Naive thymus-derived CD4-positive, alpha-beta T cell (primary cell): ENCODE measurements at regions not wholly inside any gene's neighbourhood (a gene's known extent, or its start where the extent isn't known, plus 50 kb on each side); places are given as distances from the start of the nearest gene placed in this dataset.
"Not testable (repeated sequence)": the region's sequence is repeated elsewhere in the genome, so short reads cannot be mapped to it uniquely, and the experiment has no call there.

Experiments
- ATAC-seq: fragments of 150-1000 bp; cut with Tn5 transposase; 2 replicates; pipeline ENCODE4 v1.10.0; 2021; ENCODE audit warnings: mild to moderate bottlenecking, moderate library complexity
- CTCF ChIA-PET: fragments of 350-600 bp; sonication (Branson Sonifier 250); formaldehyde crosslinking; loops from one replicate; lab custom pipeline; 2021; ENCODE audit warnings: antibody characterized with exemption; lab: Charles Lee
- POLR2A ChIA-PET: fragments of 350-600 bp; sonication (Branson Sonifier 250); formaldehyde crosslinking; loops from one replicate; lab custom pipeline; 2021; ENCODE audit warnings: antibody characterized with exemption, inconsistent platforms; lab: Charles Lee
- DNase-seq, 9 donors: peaks; one replicate each; pipeline versions ENCODE4 v3.0.0 to v3.0.0-alpha.2; 2020 to 2022; ENCODE audit warnings: mixed read lengths in 1 of 9
- H3K27ac ChIP-seq: one replicate; pipeline ENCODE4 v1.7.0; 2013; ENCODE audit warnings: mild to moderate bottlenecking, low read depth, low read length, moderate library complexity
- H3K27me3 ChIP-seq, 2 donors: one replicate each; pipeline ENCODE4 v1.7.0; 2013; ENCODE audit warnings: low read length in 2 of 2, mild to moderate bottlenecking in 2 of 2, moderate library complexity in 2 of 2; ENCODE audit not compliant: control insufficient read depth in 2 of 2, insufficient read depth in 2 of 2
- H3K36me3 ChIP-seq, 3 experiments: 1 replicate in 2 of 3; 2 replicates in 1 of 3; pipeline ENCODE4 v1.7.0; 2013; ENCODE audit warnings: low read length in 3 of 3, mild to moderate bottlenecking in 3 of 3, moderate library complexity in 1 of 3; ENCODE audit not compliant: insufficient read depth in 3 of 3, control insufficient read depth in 2 of 3
- H3K4me1 ChIP-seq, 2 donors: one replicate each; pipeline ENCODE4 v1.7.0; 2013; ENCODE audit warnings: low read length in 2 of 2, mild to moderate bottlenecking in 2 of 2, moderate library complexity in 1 of 2; ENCODE audit not compliant: control insufficient read depth in 2 of 2, insufficient read depth in 2 of 2
- H3K4me3 ChIP-seq: 2 replicates; pipeline ENCODE4 v1.7.0; 2013; ENCODE audit warnings: mild to moderate bottlenecking, low read length
- H3K9me3 ChIP-seq, 3 experiments: 1 replicate in 2 of 3; 2 replicates in 1 of 3; pipeline ENCODE4 v1.7.0; 2013; ENCODE audit warnings: low read length in 3 of 3; ENCODE audit not compliant: control insufficient read depth in 2 of 3
- H3K27ac Mint-ChIP-seq, 9 donors: one replicate each; pipeline ENCODE4 v1.8.0; 2020 to 2022; ENCODE audit warnings: mixed read lengths in 9 of 9, mild to moderate bottlenecking in 8 of 9, moderate library complexity in 5 of 9, inconsistent platforms in 2 of 9
- H3K27me3 Mint-ChIP-seq, 5 donors: one replicate each; pipeline ENCODE4 v1.8.0; 2021 to 2022; ENCODE audit warnings: mixed read lengths in 5 of 5, mild to moderate bottlenecking in 1 of 5
- H3K36me3 Mint-ChIP-seq, 5 donors: one replicate each; pipeline ENCODE4 v1.8.0; 2020 to 2022; ENCODE audit warnings: mixed read lengths in 5 of 5, mild to moderate bottlenecking in 3 of 5, inconsistent platforms in 1 of 5
- H3K4me1 Mint-ChIP-seq, 7 donors: one replicate each; pipeline ENCODE4 v1.8.0; 2020 to 2022; ENCODE audit warnings: mixed read lengths in 7 of 7, mild to moderate bottlenecking in 3 of 7, inconsistent platforms in 1 of 7
- H3K4me3 Mint-ChIP-seq, 10 donors: one replicate each; pipeline ENCODE4 v1.8.0; 2020 to 2022; ENCODE audit warnings: mild to moderate bottlenecking in 10 of 10, mixed read lengths in 10 of 10, moderate library complexity in 6 of 10, inconsistent platforms in 2 of 10
- H3K9me3 Mint-ChIP-seq, 11 donors: one replicate each; pipeline ENCODE4 v1.8.0; 2020 to 2022; ENCODE audit warnings: mixed read lengths in 11 of 11, mild to moderate bottlenecking in 4 of 11, inconsistent platforms in 1 of 11, moderate library complexity in 1 of 11
- intact Hi-C, 2 donors: fragments of 100-400 bp; cut with micrococcal nuclease; formaldehyde crosslinking; loops; one replicate each; pipeline ENCODE4 v1.15.1; 2023

- H3K9me3 Mint-ChIP-seq, result peaks cover 0 to 3% (median 0%) of the 10 kb centered on the region in 11 donors
- Histone ChIP-seq H3K4me1 (peaks cover 0 to 7% of the 10 kb centered on the region in 2 donors), H3K36me3 (no peaks in the 10 kb centered on the region), H3K27me3 (peaks cover 0 to 3% of the 10 kb centered on the region in 2 donors), H3K9me3 (no peaks in the 10 kb centered on the region), H3K27ac (no peak overlapping the region), H3K4me3 (no peak overlapping the region)
- POLR2A ChIA-PET, result no interaction called here
- no peak overlapping the region for H3K27ac Mint-ChIP-seq
- CTCF ChIA-PET, result no interaction called here
- peaks cover 0 to 25% (median 3%) of the 10 kb centered on the region in 5 donors for H3K27me3 Mint-ChIP-seq
- ATAC-seq (no peak), DNase-seq (no peak)
- H3K4me3 Mint-ChIP-seq, result no peak overlapping the region
- intact Hi-C loops, result no loop called here
- H3K4me1 Mint-ChIP-seq, result peaks cover 5 to 13% (median 9%) of the 10 kb centered on the region in 7 donors
- peaks cover 0 to 8% (median 0%) of the 10 kb centered on the region in 5 donors for H3K36me3 Mint-ChIP-seq
Measured at GRCh38 chr4:140229881-140230280, 75.9 kb upstream of the MAML3 start.

- Histone ChIP-seq H3K4me1 (no peaks in the 10 kb centered on the region), H3K4me3 (no peak overlapping the region), H3K36me3 (no peaks in the 10 kb centered on the region), H3K27ac (no peak overlapping the region), H3K9me3 (no peaks in the 10 kb centered on the region), H3K27me3 (no peaks in the 10 kb centered on the region)
- Mint-ChIP-seq H3K9me3 (peaks cover 0 to 3% (median 0%) of the 10 kb centered on the region in 11 donors), H3K27me3 (peaks cover 0 to 25% (median 3%) of the 10 kb centered on the region in 5 donors), H3K4me1 (peaks cover 0 to 5% (median 0%) of the 10 kb centered on the region in 7 donors), H3K36me3 (peaks cover 0 to 4% (median 0%) of the 10 kb centered on the region in 5 donors), H3K27ac (no peak overlapping the region), H3K4me3 (no peak overlapping the region)
- intact Hi-C loops, result no loop called here
- DNase-seq, result no peak
- ChIA-PET POLR2A (no interaction called here), CTCF (no interaction called here)
- no peak for ATAC-seq
Measured at GRCh38 chr4:140227286-140227685, 73.3 kb upstream of the MAML3 start.

- Histone ChIP-seq H3K4me1 (no peaks in the 10 kb centered on the region), H3K4me3 (no peak overlapping the region), H3K27me3 (no peaks in the 10 kb centered on the region), H3K9me3 (no peaks in the 10 kb centered on the region), H3K36me3 (no peaks in the 10 kb centered on the region), H3K27ac (no peak overlapping the region)
- ATAC-seq (no peak), DNase-seq (no peak)
- intact Hi-C loops, result no loop called here
- peaks cover 0 to 5% (median 0%) of the 10 kb centered on the region in 7 donors for H3K4me1 Mint-ChIP-seq
- ChIA-PET POLR2A (no interaction called here), CTCF (interaction anchor here (1.4 kb wide), 1 partner anchor 210 kb away, joined by 3 read pairs; no protein-coding TSS in a partner anchor)
- H3K27me3 Mint-ChIP-seq, result peaks cover 0 to 23% (median 0%) of the 10 kb centered on the region in 5 donors
- no peak overlapping the region for H3K27ac Mint-ChIP-seq
- no peaks in the 10 kb centered on the region for H3K36me3 Mint-ChIP-seq
- H3K4me3 Mint-ChIP-seq, result no peak overlapping the region
- H3K9me3 Mint-ChIP-seq, result no peaks in the 10 kb centered on the region
Measured at GRCh38 chr4:140223056-140223810, 69.2 kb upstream of the MAML3 start.

DNA sequence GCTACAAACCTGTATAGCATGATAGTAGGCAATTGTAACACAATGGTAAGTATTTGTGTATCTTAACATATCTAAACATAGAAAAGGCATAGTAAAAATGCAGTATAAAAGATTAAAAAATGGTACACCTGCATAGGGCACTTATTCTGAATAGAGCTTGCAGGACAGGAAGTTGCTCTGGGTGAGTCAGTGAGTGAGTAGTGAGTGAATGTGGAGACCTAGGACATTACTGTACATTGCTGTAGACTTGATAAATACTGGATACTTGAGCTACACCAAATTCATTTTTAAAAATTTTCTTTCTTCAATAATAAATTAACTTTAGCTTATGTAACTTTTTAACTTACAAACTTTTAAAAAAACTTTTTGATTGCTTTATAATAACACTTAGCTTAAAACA is 68.2 kb upstream of the MAML3 start:
- ChIA-PET POLR2A (no interaction called here), CTCF (interaction anchor here (1.3 kb wide), 1 partner anchor 32 kb away, joined by 4 read pairs; no protein-coding TSS in a partner anchor)

DNA sequence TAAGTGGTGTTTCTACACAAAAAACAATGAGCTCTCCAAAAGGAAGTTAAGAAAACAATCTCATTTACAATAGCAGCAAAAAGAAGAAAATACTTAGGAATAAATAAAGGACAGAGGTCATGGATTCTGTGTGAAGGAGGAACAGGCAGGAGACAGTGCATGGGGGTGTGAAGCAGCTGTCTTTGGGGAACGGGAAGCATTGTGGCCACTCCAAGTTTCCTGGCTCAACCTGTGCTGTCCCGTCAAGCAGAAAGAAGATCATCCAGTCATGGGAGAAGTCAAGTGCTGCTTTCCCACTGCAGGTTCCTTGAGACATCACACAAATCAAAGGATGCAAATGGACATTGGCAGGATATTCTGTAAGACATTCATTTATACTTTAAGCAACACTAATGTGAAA is 66.1 kb upstream of the MAML3 start:
- H3K4me3 ChIP-seq, result no peak overlapping the region
- H3K36me3 Mint-ChIP-seq, result no peaks in the 10 kb centered on the region
- POLR2A ChIA-PET, result no interaction called here

More for the DNA sequence above, 68.2 kb upstream of the MAML3 start:
- H3K9me3 Mint-ChIP-seq, result no peaks in the 10 kb centered on the region
- no peaks in the 10 kb centered on the region for H3K4me1 ChIP-seq
- no peak overlapping the region for H3K27ac ChIP-seq
- no peaks in the 10 kb centered on the region for H3K36me3 Mint-ChIP-seq
- no peak overlapping the region for H3K27ac Mint-ChIP-seq
- H3K4me1 Mint-ChIP-seq, result peaks cover 0 to 5% (median 0%) of the 10 kb centered on the region in 7 donors
- no peak overlapping the region for H3K4me3 ChIP-seq
- no peaks in the 10 kb centered on the region for H3K9me3 ChIP-seq
- no peaks in the 10 kb centered on the region for H3K36me3 ChIP-seq
- intact Hi-C loops, result no loop called here
- H3K4me3 Mint-ChIP-seq, result no peak overlapping the region
- ATAC-seq (no peak), DNase-seq (no peak)
- H3K27me3 ChIP-seq, result no peaks in the 10 kb centered on the region
- H3K27me3 Mint-ChIP-seq, result peaks cover 0 to 17% (median 0%) of the 10 kb centered on the region in 5 donors

DNA sequence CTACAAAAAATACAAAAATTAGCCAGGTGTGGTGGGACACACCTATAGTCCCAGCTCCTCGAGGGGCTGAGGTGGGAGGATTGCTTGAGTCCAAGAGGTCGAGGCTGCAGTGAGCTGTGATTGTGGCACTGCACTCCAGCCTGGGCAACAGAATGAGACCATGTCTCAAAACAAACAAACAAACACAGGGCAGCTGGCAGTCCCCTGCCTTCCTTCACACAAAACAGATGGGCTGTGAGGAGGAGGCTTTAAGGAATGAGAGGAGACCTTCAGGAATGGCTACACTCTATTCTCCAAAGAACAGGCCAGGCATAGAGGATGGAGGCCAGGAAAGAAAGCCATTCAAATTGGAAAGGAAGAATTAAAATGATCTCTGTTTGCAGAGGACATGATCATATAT is 65.6 kb upstream of the MAML3 start:
- Mint-ChIP-seq H3K27me3 (peaks cover 0 to 15% (median 0%) of the 10 kb centered on the region in 5 donors), H3K4me1 (peaks cover 0 to 5% (median 0%) of the 10 kb centered on the region in 7 donors), H3K27ac (no peak overlapping the region), H3K36me3 (no peaks in the 10 kb centered on the region), H3K4me3 (no peak overlapping the region), H3K9me3 (no peaks in the 10 kb centered on the region)
- Histone ChIP-seq H3K4me3 (no peak overlapping the region), H3K36me3 (no peaks in the 10 kb centered on the region), H3K9me3 (no peaks in the 10 kb centered on the region), H3K27ac (no peak overlapping the region), H3K4me1 (no peaks in the 10 kb centered on the region), H3K27me3 (no peaks in the 10 kb centered on the region)
- DNase-seq (no peak), ATAC-seq (no peak)
- ChIA-PET CTCF (no interaction called here), POLR2A (no interaction called here)
- intact Hi-C loops, result no loop called here

More for the DNA sequence above, 66.1 kb upstream of the MAML3 start:
- H3K27ac ChIP-seq, result no peak overlapping the region
- H3K4me3 Mint-ChIP-seq, result no peak overlapping the region
- DNase-seq, result no peak
- no peaks in the 10 kb centered on the region for H3K9me3 ChIP-seq
- ATAC-seq, result no peak
- CTCF ChIA-PET, result no interaction called here
- H3K9me3 Mint-ChIP-seq, result no peaks in the 10 kb centered on the region
- intact Hi-C loops, result no loop called here
- H3K27ac Mint-ChIP-seq, result no peak overlapping the region
- H3K27me3 ChIP-seq, result no peaks in the 10 kb centered on the region
- peaks cover 0 to 5% (median 0%) of the 10 kb centered on the region in 7 donors for H3K4me1 Mint-ChIP-seq
- peaks cover 0 to 10% (median 0%) of the 10 kb centered on the region in 5 donors for H3K27me3 Mint-ChIP-seq
- no peaks in the 10 kb centered on the region for H3K4me1 ChIP-seq
- no peaks in the 10 kb centered on the region for H3K36me3 ChIP-seq

DNA sequence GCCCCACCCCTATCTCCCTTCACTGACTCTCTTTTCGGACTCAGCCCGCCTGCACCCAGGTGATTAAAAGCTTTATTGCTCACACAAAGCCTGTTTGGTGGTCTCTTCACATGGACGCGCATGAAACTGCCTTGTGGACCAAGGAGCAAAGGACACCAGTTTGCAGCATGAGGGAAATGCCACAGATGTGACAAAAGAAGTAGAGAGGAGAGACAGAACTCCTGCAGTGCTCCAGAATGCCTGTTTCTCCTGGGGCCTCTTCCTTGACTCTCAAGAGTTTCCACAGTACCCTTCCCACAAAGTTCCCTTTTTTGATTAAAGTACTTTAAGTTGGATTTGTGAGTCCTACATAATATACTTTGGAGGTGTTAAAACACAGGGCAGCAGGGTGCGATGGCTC is 65.1 kb upstream of the MAML3 start:
- H3K4me1 Mint-ChIP-seq, H3K36me3 Mint-ChIP-seq, intact Hi-C loops, H3K4me3 Mint-ChIP-seq, H3K27me3 ChIP-seq, H3K9me3 ChIP-seq, H3K27ac ChIP-seq, POLR2A ChIA-PET, H3K4me3 ChIP-seq, CTCF ChIA-PET, H3K4me1 ChIP-seq, ATAC-seq, H3K9me3 Mint-ChIP-seq, H3K27ac Mint-ChIP-seq, DNase-seq, H3K36me3 ChIP-seq: not testable (repeated sequence)
- H3K27me3 Mint-ChIP-seq, result peaks cover 0 to 17% (median 0%) of the 10 kb centered on the region in 5 donors
